CD4-positive, alpha-beta memory T cell (primary cell): ENCODE measurements at regions not wholly inside any gene's neighbourhood (a gene's known extent, or its start where the extent isn't known, plus 50 kb on each side); places are given as distances from the start of the nearest gene placed in this dataset.

Experiments used
- CTCF ChIA-PET: fragments of 350-600 bp; sonication (Branson Sonifier 250); formaldehyde crosslinking; loops from one replicate; lab custom pipeline; 2021; ENCODE audit warnings: inconsistent platforms; ENCODE audit not compliant: partially characterized antibody; lab: Charles Lee
- POLR2A ChIA-PET: fragments of 350-600 bp; sonication (Branson Sonifier 250); formaldehyde crosslinking; loops from one replicate; lab custom pipeline; 2021; ENCODE audit not compliant: partially characterized antibody; lab: Charles Lee
- DNase-seq, 5 donors: peaks; one replicate each; pipeline versions ENCODE4 v3.0.0 to v3.0.0-alpha.2; 2020 to 2022; ENCODE audit warnings: mixed read lengths in 1 of 5
- H3K27ac ChIP-seq: one replicate; pipeline ENCODE4 v1.7.0; 2013; ENCODE audit warnings: low read depth, low read length
- H3K27me3 ChIP-seq: 2 replicates; pipeline ENCODE4 v1.7.0; 2013; ENCODE audit warnings: mild to moderate bottlenecking, low read length, moderate library complexity; ENCODE audit not compliant: insufficient read depth
- H3K36me3 ChIP-seq: 2 replicates; pipeline ENCODE4 v1.7.0; 2013; ENCODE audit warnings: mild to moderate bottlenecking, low read length, moderate library complexity; ENCODE audit not compliant: insufficient read depth
- H3K4me1 ChIP-seq: 2 replicates; pipeline ENCODE4 v1.7.0; 2013; ENCODE audit warnings: mild to moderate bottlenecking, low read length, moderate library complexity; ENCODE audit not compliant: insufficient read depth
- H3K4me3 ChIP-seq, 2 donors: one replicate each; pipeline ENCODE4 v1.7.0; 2013; ENCODE audit warnings: low read length in 2 of 2, mild to moderate bottlenecking in 1 of 2
- H3K9me3 ChIP-seq, 2 donors: one replicate each; pipeline ENCODE4 v1.7.0; 2013; ENCODE audit warnings: low read length in 2 of 2, control low read depth in 1 of 2; ENCODE audit not compliant: control insufficient read depth in 1 of 2
- H3K27ac Mint-ChIP-seq, 7 donors: one replicate each; pipeline ENCODE4 v1.8.0; 2020 to 2021; ENCODE audit warnings: mixed read lengths in 7 of 7, mild to moderate bottlenecking in 6 of 7, inconsistent platforms in 3 of 7, moderate library complexity in 3 of 7
- H3K27me3 Mint-ChIP-seq, 2 donors: one replicate each; pipeline ENCODE4 v1.8.0; 2020 to 2021; ENCODE audit warnings: mixed read lengths in 2 of 2
- H3K36me3 Mint-ChIP-seq, 2 donors: one replicate each; pipeline ENCODE4 v1.8.0; 2020 to 2021; ENCODE audit warnings: mixed read lengths in 2 of 2, inconsistent platforms in 1 of 2, mild to moderate bottlenecking in 1 of 2
- H3K4me1 Mint-ChIP-seq, 4 donors: one replicate each; pipeline ENCODE4 v1.8.0; 2020 to 2021; ENCODE audit warnings: mixed read lengths in 4 of 4, mild to moderate bottlenecking in 1 of 4
- H3K4me3 Mint-ChIP-seq, 8 donors: one replicate each; pipeline ENCODE4 v1.8.0; 2020 to 2021; ENCODE audit warnings: mixed read lengths in 8 of 8, mild to moderate bottlenecking in 7 of 8, moderate library complexity in 6 of 8, inconsistent platforms in 3 of 8
- H3K9me3 Mint-ChIP-seq, 8 donors: one replicate each; pipeline ENCODE4 v1.8.0; 2020 to 2021; ENCODE audit warnings: mixed read lengths in 8 of 8, mild to moderate bottlenecking in 5 of 8, inconsistent platforms in 3 of 8, moderate library complexity in 1 of 8
- intact Hi-C: fragments of 100-400 bp; cut with micrococcal nuclease; formaldehyde crosslinking; loops from one replicate; pipeline ENCODE4 v1.15.1; 2023

DNA sequence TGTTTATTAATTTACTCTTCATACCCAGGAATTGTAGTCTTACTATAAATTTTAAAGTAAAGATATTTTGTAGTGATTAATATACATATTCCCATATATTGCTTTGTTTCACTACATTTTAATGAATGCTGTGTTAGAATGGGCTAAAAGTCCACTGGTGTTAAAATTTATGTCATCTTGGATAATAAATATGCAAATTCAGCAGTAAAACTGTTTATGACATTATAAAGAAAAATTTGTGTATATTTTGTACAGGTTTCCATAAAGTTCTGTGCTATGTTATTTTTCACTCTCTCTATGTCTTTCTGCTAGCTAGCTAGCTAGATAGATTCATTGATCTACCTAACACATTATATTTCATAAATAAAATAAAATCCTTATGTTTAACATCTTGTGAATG, 1071.2 kb downstream of the FAT4 start:
- no peaks in the 10 kb centered on the region for H3K4me1 ChIP-seq
- intact Hi-C loops, result no loop called here
- H3K9me3 Mint-ChIP-seq, result peaks cover 0 to 6% (median 3%) of the 10 kb centered on the region in 8 donors

DNA sequence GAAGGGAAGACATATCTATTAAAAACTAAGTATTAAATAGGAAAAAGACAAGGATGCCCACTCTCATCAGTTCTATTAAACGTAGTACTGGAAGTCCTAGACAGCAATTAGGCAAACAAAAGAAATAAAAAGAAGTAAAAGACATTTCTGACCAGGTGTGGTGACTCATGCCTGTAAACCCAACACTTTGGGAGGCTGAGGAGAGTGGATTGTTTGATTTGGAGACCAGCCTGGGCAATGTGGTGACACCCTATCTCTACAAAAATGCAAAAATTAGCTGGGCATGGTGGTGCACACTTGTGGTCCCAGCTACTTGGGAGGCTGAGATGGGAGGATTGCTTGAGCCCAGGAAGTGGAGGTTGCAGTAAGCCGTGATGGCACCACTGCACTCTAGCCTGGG, 1071.8 kb downstream of the FAT4 start:
- Histone ChIP-seq H3K4me1 (no peaks in the 10 kb centered on the region), H3K9me3 (no peaks in the 10 kb centered on the region), H3K27ac (no peak overlapping the region), H3K27me3 (no peaks in the 10 kb centered on the region), H3K36me3 (no peaks in the 10 kb centered on the region), H3K4me3 (no peak overlapping the region)
- no peaks in the 10 kb centered on the region for H3K27me3 Mint-ChIP-seq
- no peaks in the 10 kb centered on the region for H3K4me1 Mint-ChIP-seq
- POLR2A ChIA-PET, result no interaction called here
- DNase-seq, result no peak
- peaks cover 0 to 8% (median 3%) of the 10 kb centered on the region in 8 donors for H3K9me3 Mint-ChIP-seq
- no peak overlapping the region for H3K4me3 Mint-ChIP-seq
- H3K36me3 Mint-ChIP-seq, result no peaks in the 10 kb centered on the region
- intact Hi-C loops, result no loop called here
- CTCF ChIA-PET, result no interaction called here
- H3K27ac Mint-ChIP-seq, result no peak overlapping the region

More for the DNA sequence above, 1071.2 kb downstream of the FAT4 start:
- H3K4me3 Mint-ChIP-seq, result no peak overlapping the region
- Histone ChIP-seq H3K27ac (no peak overlapping the region), H3K9me3 (no peaks in the 10 kb centered on the region), H3K4me3 (no peak overlapping the region), H3K27me3 (no peaks in the 10 kb centered on the region), H3K36me3 (no peaks in the 10 kb centered on the region)
- no peaks in the 10 kb centered on the region for H3K36me3 Mint-ChIP-seq
- CTCF ChIA-PET, result no interaction called here
- no peaks in the 10 kb centered on the region for H3K27me3 Mint-ChIP-seq
- H3K27ac Mint-ChIP-seq, result no peak overlapping the region
- POLR2A ChIA-PET, result no interaction called here
- no peak for DNase-seq
- H3K4me1 Mint-ChIP-seq, result no peaks in the 10 kb centered on the region

DNA sequence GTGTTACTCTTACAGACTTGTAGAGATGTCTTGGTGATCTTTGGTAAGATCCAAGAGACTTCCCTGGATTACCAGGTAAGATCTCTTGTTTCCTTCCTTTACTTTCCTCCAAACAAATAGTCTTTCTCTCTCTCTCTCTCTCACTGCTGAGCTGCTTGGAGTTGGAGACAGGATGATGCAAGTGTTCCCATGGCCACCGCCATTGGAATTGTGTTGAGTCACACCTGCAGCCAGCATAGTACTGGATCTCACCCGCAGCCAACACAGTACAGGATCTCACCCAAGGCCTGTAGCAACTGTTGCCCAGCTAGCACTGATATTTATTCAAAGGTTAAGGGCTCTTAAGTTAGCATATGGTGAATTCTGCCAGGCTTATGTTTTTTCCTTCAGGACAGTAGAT, 1080.9 kb downstream of the FAT4 start:
- Mint-ChIP-seq H3K9me3 (peaks cover 0 to 12% (median 8%) of the 10 kb centered on the region in 8 donors), H3K27ac (no peak overlapping the region), H3K27me3 (no peaks in the 10 kb centered on the region), H3K36me3 (no peaks in the 10 kb centered on the region), H3K4me3 (no peak overlapping the region), H3K4me1 (no peaks in the 10 kb centered on the region)
- intact Hi-C loops, result no loop called here
- H3K27me3 ChIP-seq, result no peaks in the 10 kb centered on the region
- POLR2A ChIA-PET, result no interaction called here
- no peaks in the 10 kb centered on the region for H3K4me1 ChIP-seq
- no peaks in the 10 kb centered on the region for H3K9me3 ChIP-seq
- no peak for DNase-seq
- CTCF ChIA-PET, result no interaction called here
- H3K27ac ChIP-seq, result no peak overlapping the region
- H3K36me3 ChIP-seq, result no peaks in the 10 kb centered on the region
- no peak overlapping the region for H3K4me3 ChIP-seq

DNA sequence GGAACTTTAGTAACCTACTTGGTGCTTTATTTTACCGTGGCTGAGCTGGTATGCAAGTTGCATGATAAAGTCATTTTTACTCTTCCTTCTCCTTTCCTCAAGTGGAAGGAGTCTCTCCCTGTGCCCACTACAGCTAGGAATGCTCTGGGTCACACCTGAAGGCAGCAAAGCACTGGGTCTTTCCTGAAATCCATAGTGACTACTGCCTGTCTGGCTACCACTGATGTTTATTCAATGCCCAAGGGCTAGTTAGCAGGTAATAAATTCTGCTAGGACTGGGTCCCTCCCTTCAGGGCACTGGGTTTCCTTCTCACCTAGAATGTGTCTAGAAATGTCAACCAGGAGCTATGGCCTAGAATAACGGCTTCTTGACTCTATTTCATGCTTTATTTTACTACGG, 1081.4 kb downstream of the FAT4 start:
- Mint-ChIP-seq H3K27ac (no peak overlapping the region), H3K27me3 (no peaks in the 10 kb centered on the region), H3K4me1 (no peaks in the 10 kb centered on the region), H3K36me3 (no peaks in the 10 kb centered on the region), H3K9me3 (peaks cover 0 to 11% (median 6%) of the 10 kb centered on the region in 8 donors), H3K4me3 (no peak overlapping the region)
- H3K36me3 ChIP-seq, result no peaks in the 10 kb centered on the region
- H3K4me3 ChIP-seq, result no peak overlapping the region
- DNase-seq, result no peak
- no peak overlapping the region for H3K27ac ChIP-seq
- no peaks in the 10 kb centered on the region for H3K9me3 ChIP-seq
- H3K4me1 ChIP-seq, result no peaks in the 10 kb centered on the region
- H3K27me3 ChIP-seq, result no peaks in the 10 kb centered on the region
- CTCF ChIA-PET, result no interaction called here
- POLR2A ChIA-PET, result no interaction called here
- intact Hi-C loops, result no loop called here

DNA sequence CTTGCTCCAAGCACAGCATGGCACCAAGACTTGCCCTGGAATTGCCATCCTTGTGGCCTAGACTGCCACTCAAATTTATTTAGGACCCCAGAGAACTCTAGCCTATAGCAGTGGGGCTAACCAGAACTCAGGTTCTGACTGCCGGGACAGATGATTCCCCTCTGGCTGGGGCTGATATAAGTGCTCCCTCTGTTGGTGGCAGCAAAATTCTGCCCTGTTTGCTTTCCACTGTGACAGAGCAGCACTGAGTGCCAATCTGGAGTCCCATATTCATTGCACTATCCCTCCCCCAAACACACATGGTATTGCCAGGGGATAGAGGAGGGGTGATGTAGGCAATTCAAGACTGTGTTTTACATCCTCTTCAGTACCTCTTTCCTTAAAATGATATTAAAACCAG, 1081.9 kb downstream of the FAT4 start:
- Mint-ChIP-seq H3K4me1 (no peaks in the 10 kb centered on the region), H3K27me3 (no peaks in the 10 kb centered on the region), H3K9me3 (peaks cover 0 to 11% (median 6%) of the 10 kb centered on the region in 8 donors), H3K36me3 (no peaks in the 10 kb centered on the region), H3K4me3 (no peak overlapping the region), H3K27ac (no peak overlapping the region)
- H3K27ac ChIP-seq, result no peak overlapping the region
- ChIA-PET POLR2A (no interaction called here), CTCF (no interaction called here)
- no peaks in the 10 kb centered on the region for H3K36me3 ChIP-seq
- intact Hi-C loops, result no loop called here
- H3K9me3 ChIP-seq, result no peaks in the 10 kb centered on the region
- H3K27me3 ChIP-seq, result no peaks in the 10 kb centered on the region
- no peaks in the 10 kb centered on the region for H3K4me1 ChIP-seq
- no peak for DNase-seq
- no peak overlapping the region for H3K4me3 ChIP-seq

DNA sequence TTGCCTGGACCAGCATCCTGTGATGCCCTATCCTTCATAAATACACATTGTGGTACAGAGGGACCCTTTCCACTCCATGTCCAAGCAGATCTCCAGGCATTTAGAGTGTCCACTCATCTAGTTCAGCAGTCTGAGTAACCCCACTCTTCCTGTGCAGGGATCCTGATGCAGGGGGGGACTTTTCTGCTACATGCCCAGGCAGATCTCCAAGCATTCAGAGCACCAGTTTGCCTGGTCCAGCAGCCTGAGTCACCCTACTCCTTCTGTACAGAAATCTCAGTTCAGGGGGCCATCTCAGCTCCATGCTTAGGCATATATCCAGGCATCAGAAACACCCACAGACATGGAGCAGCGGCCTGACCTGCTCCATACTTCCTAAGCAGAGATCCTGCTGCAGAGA, 1089.8 kb downstream of the FAT4 start:
- H3K9me3 Mint-ChIP-seq, result peaks cover 0 to 24% (median 12%) of the 10 kb centered on the region in 8 donors
- no peaks in the 10 kb centered on the region for H3K36me3 Mint-ChIP-seq
- CTCF ChIA-PET, result no interaction called here

DNA sequence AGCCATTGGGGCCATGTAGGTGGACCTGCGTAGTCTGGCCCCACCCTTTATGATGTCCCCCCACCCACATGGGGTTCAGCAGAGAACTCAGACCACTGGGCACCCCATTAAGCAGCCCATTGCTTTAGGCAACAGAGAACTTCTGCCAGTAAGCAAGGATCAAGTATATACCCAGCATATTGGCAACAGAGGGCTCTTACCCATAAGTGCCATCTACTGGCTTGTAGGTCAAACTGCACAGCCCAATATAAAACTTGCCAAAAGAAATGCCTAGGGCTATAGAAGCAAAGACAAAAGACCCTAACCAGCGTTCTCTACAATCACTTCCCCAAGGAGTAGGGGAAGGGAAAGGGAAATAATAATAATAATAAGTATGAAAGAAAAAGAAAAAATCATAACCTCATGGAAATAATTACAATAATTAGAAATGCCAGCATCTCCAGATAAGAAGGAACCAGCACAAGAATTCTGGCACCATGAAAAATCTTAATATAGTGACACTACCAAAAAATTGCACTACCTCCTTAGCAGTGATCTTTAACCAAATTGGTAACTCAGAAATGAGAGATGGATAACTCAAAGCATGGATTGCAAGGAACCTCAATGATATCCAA, 1090.7 kb downstream of the FAT4 start:
- no peaks in the 10 kb centered on the region for H3K36me3 ChIP-seq
- no peak overlapping the region for H3K4me3 ChIP-seq
- no peak for DNase-seq
- Mint-ChIP-seq H3K36me3 (no peaks in the 10 kb centered on the region), H3K9me3 (peaks cover 0 to 28% (median 13%) of the 10 kb centered on the region in 8 donors), H3K27ac (no peak overlapping the region), H3K4me3 (no peak overlapping the region), H3K27me3 (no peaks in the 10 kb centered on the region), H3K4me1 (no peaks in the 10 kb centered on the region)
- intact Hi-C loops, result no loop called here
- ChIA-PET POLR2A (no interaction called here), CTCF (no interaction called here)
- H3K4me1 ChIP-seq, result no peaks in the 10 kb centered on the region
- peaks cover 0 to 4% of the 10 kb centered on the region in 2 donors for H3K9me3 ChIP-seq
- H3K27me3 ChIP-seq, result no peaks in the 10 kb centered on the region
- no peak overlapping the region for H3K27ac ChIP-seq

More for the DNA sequence above, 1089.8 kb downstream of the FAT4 start:
- no peaks in the 10 kb centered on the region for H3K27me3 ChIP-seq
- H3K4me3 Mint-ChIP-seq, result no peak overlapping the region
- intact Hi-C loops, result no loop called here
- no peak overlapping the region for H3K27ac ChIP-seq
- H3K4me1 Mint-ChIP-seq, result no peaks in the 10 kb centered on the region
- POLR2A ChIA-PET, result no interaction called here
- no peaks in the 10 kb centered on the region for H3K27me3 Mint-ChIP-seq
- H3K4me1 ChIP-seq, result no peaks in the 10 kb centered on the region
- no peak overlapping the region for H3K4me3 ChIP-seq
- H3K36me3 ChIP-seq, result no peaks in the 10 kb centered on the region
- H3K9me3 ChIP-seq, result peaks cover 0 to 4% of the 10 kb centered on the region in 2 donors
- no peak overlapping the region for H3K27ac Mint-ChIP-seq
- no peak for DNase-seq

DNA sequence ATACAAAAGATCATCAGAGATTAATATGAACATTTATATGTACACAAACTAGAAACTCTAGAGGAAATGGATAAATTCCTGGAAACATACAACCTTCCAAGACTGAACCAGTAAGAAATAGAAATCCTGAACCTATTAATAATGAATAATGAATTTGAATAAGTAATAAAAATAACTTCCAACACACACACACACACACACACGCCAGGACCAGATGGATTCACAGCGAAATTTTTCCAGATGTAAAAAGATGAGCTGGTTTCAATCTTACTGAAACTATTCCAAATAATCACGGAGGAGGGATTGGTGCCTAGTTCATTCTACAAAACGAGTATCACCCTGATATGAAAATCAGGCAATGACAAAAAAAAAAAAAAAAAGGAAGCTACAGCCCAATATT, 1095.0 kb downstream of the FAT4 start:
- POLR2A ChIA-PET, result no interaction called here
- Histone ChIP-seq H3K36me3 (no peaks in the 10 kb centered on the region), H3K27me3 (no peaks in the 10 kb centered on the region), H3K4me1 (no peaks in the 10 kb centered on the region), H3K27ac (no peak overlapping the region), H3K9me3 (peaks cover 0 to 4% of the 10 kb centered on the region in 2 donors), H3K4me3 (no peak overlapping the region)
- peaks cover 0 to 27% (median 16%) of the 10 kb centered on the region in 8 donors for H3K9me3 Mint-ChIP-seq
- no peaks in the 10 kb centered on the region for H3K27me3 Mint-ChIP-seq
- H3K4me1 Mint-ChIP-seq, result no peaks in the 10 kb centered on the region
- no peak overlapping the region for H3K27ac Mint-ChIP-seq
- intact Hi-C loops, result no loop called here
- CTCF ChIA-PET, result no interaction called here
- no peak for DNase-seq
- H3K4me3 Mint-ChIP-seq, result no peak overlapping the region
- H3K36me3 Mint-ChIP-seq, result no peaks in the 10 kb centered on the region
